AG09309 (cell line): ENCODE measurements at regions not wholly inside any gene's neighbourhood (a gene's known extent, or its start where the extent isn't known, plus 50 kb on each side); places are given as distances from the start of the nearest gene placed in this dataset.

Source experiments
- DNase-seq: peaks from one replicate; pipeline ENCODE4 v3.0.0-alpha.2; 2010; ENCODE audit warnings: low read depth
- H3K4me3 ChIP-seq: 2 replicates; pipeline ENCODE4 v1.5.1; 2011; ENCODE audit warnings: mild to moderate bottlenecking, low read depth, low read length, moderate library complexity; ENCODE audit not compliant: control insufficient read depth
- CTCF ChIP-seq: IDR thresholded peaks from 2 replicates; pipeline ENCODE4 v1.5.1; 2011; ENCODE audit warnings: mild to moderate bottlenecking, low read depth, low read length, inconsistent platforms; ENCODE audit not compliant: insufficient read depth, control insufficient read depth; ENCODE audit errors: missing control alignments

GRCh38 chr5:161235569-161235968 lies 311.0 kb downstream of the GABRB2 start:
- H3K4me3 ChIP-seq: no peak overlapping the region
- DNase-seq: no peak
- no peak for TF ChIP-seq CTCF

GRCh38 chr5:161233553-161233952 lies 313.0 kb downstream of the GABRB2 start:
- no peak for TF ChIP-seq CTCF
- no peak for DNase-seq
- no peak overlapping the region for H3K4me3 ChIP-seq

DNA sequence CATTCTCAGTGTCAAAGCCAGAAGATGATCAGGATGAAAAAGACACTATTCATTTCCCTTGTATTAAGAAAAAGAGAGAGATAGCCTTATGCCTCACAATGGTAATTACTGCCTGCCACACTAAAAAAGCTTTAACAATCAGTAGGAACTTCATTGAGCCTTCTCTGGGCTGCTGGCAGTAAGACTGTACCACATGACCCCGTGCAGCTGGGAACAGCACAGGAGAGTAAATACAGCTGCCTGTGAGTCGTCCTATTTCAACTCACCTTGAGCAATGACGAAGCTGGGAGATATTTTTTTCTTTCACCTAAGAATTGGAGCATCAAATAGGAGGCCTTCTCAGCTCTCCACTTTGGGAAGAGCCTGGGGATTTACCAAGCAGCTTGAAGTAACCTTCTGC lies 316.3 kb downstream of the GABRB2 start:
- no peak overlapping the region for H3K4me3 ChIP-seq
- no peak for TF ChIP-seq CTCF
- no peak for DNase-seq

GRCh38 chr5:161219816-161220215 lies 326.7 kb downstream of the GABRB2 start:
- H3K4me3 ChIP-seq: no peak overlapping the region
- no peak for TF ChIP-seq CTCF
- DNase-seq: no peak

DNA sequence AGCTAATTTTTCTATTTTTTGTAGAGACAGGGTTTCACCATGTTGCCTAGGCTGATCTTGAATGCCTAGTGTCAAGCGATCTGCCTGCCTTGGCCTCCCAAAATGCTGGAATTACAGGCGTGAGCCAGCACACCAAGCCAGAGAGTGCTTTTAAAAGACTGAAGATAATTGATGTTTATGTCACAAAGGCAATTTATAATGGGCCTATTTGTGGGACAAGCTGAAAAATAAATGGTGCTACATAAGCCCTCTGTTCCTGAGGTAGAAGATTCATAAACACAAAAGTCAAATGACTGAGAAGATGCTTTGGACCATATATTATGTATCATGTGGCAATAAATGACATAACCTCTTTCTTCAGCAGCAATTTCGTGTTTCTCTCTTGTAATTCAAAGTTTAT lies 329.6 kb downstream of the GABRB2 start:
- no peak for TF ChIP-seq CTCF
- no peak for DNase-seq
- no peak overlapping the region for H3K4me3 ChIP-seq

DNA sequence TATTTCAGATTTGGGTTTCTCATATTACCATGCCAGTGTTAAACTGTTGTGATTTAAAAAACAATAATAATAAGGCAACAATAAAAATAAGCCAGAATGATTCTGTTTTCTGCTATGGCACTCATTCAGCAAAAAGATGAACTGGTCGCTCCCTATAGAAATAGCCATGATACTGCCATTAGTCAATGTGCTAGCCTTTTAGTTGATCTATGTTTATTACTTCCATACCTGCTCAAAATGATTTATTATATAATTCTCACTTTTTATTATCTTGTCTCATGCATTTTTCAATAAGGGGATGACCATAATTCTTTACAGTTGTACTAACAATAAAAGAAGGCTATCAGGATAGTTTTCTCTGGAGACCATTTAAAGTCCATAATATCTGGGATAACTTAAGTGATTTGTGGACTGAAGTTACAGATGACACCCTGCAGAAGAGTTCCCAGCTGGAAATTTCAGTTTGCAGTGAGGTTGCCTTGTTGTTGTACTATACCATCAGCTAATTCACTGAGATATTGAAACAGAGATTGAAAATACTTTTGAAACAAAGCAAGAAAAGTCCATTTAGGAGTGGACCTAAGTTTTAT lies 334.3 kb downstream of the GABRB2 start:
- H3K4me3 ChIP-seq: no peak overlapping the region
- no peak for TF ChIP-seq CTCF
- DNase-seq: no peak

DNA sequence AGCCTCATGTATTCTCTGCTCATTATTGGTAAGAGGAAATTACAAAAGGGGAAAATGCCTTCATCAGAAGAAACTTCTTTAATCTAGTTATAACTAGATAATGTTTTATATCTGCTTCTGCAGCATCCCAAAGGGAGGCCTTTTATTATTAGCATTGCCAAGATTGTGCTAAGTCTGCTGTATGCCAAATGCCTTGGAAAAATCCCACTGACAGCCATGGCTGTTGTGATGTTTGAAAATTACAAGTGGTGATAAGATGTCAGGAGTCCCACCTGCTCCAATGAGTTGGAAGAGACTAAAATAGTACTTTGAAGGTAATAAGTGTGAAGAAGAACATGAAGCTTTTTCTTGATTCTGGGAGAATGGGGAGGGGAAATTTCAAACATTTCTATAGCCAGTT lies 345.0 kb downstream of the GABRB2 start:
- no peak overlapping the region for H3K4me3 ChIP-seq
- DNase-seq: no peak
- TF ChIP-seq CTCF: no peak
